Omental fat pad (tissue), 3 donors: ENCODE measurements at regions not wholly inside any gene's neighbourhood (a gene's known extent, or its start where the extent isn't known, plus 50 kb on each side); places are given as distances from the start of the nearest gene placed in this dataset.

ENCODE experiments used
- ATAC-seq: fragments of 150-250 bp; one replicate; pipeline ENCODE4 v1.9.1; 2016; ENCODE audit warnings: mild to moderate bottlenecking, moderate library complexity; ENCODE audit not compliant: low FRiP score
- DNase-seq: peaks from one replicate; pipeline ENCODE4 v3.0.0-alpha.2; 2019; ENCODE audit warnings: low spot score
- CTCF ChIP-seq, 3 donors: fragments of 450-650 bp; IDR thresholded peaks; one replicate each; pipeline ENCODE4 v1.5.1; 2016 to 2017; ENCODE audit warnings: antibody characterized with exemption in 3 of 3, mild to moderate bottlenecking in 3 of 3, moderate library complexity in 2 of 3

GRCh38 chr3:137219801-137220445 lies 262.1 kb downstream of the IL20RB start:
- ATAC-seq (no peak), DNase-seq (no peak)
- TF ChIP-seq CTCF (IDR thresholded peaks at IDR 0.05): no peak

DNA sequence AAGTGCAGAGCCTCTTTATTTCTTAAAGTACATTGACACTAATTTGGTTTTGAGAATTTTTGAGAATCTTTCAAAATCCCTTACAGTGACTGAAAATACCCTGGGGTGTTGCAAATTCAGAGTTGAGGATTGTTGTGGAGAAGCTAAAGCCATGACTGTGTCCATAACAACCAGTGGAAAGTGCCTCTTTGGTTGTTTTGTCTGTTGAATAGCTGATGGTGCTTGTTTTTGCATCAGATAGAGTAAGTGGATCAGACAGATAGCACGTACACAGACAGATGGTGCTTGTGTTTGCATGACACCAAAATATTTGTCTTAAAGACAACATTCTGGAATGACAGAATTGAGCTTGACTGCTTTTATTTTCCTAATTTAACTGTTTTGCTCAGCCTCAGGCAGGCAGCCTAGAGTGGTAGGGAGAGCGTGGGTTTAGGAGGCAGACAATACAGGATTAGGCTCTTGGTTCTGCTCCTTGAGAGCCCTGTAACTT lies 265.0 kb downstream of the IL20RB start:
- no peak for TF ChIP-seq CTCF (IDR thresholded peaks at IDR 0.05)
- ATAC-seq: no peak
- no peak for DNase-seq

DNA sequence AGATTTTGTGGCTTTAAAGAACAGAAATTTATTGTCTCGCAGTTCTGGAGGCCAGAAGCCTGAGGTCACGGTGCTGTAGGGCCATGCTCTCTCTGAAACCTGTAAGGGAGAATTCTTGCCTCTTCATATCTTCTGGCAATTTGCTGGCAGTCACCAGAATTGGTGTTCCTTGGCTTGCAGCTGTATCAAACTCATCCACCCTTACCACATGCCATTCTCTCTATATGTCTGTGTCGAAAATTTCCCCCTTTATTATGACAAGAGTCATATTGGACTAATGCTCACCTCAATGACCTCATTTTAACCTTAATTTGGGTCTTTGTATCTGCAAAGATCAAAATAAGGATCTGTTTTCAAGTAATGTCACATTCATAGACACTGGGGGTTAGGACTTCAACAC lies 266.7 kb downstream of the IL20RB start:
- ATAC-seq (no peak), DNase-seq (no peak)
- no peak for TF ChIP-seq CTCF (IDR thresholded peaks at IDR 0.05)

DNA sequence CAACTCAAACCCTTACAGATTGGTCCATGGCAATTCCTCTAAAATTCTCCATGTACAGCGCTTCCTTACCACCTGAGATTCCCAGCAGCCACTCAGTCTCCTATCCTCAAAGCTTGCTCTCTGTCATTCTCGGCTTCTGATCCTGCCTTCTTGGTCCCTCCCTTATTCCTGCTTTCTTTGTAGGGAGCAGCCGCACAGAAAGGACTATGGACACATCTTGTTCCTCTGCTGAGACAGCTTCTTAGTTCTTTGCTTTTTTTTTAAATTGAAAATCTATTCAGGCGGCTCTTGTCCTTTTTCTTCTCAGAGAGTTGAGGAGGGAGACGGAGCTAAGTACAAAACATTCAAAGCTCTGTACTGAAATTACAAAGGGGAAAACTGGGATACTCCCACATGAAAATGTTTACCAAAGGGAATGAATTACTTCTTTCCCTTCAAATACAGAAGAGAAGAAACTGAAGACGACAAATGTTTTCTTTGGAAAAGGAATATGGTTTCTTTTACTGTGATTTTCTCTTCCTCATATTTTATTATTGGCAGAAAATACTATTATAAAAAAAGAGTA lies 285.1 kb downstream of the IL20RB start:
- no peak for ATAC-seq
- no peak for DNase-seq
- TF ChIP-seq CTCF (IDR thresholded peaks at IDR 0.05): no peak

DNA sequence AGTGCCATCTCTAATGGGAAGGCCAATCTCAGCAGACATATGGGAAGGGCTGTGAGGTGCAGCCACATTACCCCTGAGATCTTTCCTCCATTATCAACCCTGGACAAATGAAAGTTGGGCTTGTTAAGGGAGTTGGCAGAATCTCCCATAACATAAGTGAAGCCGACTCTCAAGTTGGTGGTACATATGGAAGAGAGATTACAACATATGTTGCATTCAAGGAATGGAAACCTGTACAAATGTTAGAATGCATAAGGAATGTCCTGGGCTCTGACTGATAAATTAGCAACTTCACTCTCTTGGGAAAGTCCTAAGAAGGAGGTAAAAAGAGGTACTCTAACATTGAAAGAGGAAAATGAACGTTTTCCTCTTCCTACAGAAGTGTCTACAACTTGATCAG lies 288.7 kb downstream of the IL20RB start:
- DNase-seq: no peak
- TF ChIP-seq CTCF (IDR thresholded peaks at IDR 0.05): no peak

GRCh38 chr3:137249311-137249940 lies 291.6 kb downstream of the IL20RB start:
- TF ChIP-seq CTCF (IDR thresholded peaks at IDR 0.05): no peak
- no peak for DNase-seq
- ATAC-seq: no peak

More for the DNA sequence above, 288.7 kb downstream of the IL20RB start:
- no peak for ATAC-seq

DNA sequence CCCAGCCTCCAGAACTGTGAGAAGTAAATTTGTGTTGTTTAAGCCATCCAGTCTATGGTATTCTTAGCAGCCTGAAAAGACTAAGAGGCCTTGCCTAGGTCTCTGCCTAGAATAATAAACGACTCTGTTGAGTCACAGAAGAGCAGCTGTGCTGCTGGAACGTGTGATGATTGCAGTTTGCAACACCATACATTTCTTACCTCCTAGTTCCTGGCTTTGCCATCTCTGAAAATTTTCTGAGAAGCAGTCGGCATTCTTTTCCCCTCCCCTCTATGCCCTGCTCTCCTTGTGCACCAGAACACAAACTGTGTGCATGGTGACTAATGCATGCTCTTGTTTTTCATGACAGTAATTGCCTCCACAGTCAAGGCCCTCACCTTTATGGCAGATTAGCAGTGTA lies 301.3 kb downstream of the IL20RB start:
- DNase-seq (no peak), ATAC-seq (no peak)
- no peak for TF ChIP-seq CTCF (IDR thresholded peaks at IDR 0.05)
